ENCODE measurements at regions not wholly inside any gene's neighbourhood (a gene's known extent, or its start where the extent isn't known, plus 50 kb on each side); places are given as distances from the start of the nearest gene placed in this dataset.

- H3K4me3 ChIP-seq (ENCODE audit: control insufficient read depth in 1 of 2, extremely low read depth in 1 of 2, low read length in 1 of 2) = no peak overlapping the region
- no peak overlapping the region for H3K27ac ChIP-seq (ENCODE audit: low read length)
- POLR2A ChIA-PET = interaction anchor here in 1 of 2 donors (0.7 kb wide), 1 partner anchor 26 kb away, joined by 3 read pairs; no protein-coding TSS in a partner anchor
- peaks cover 0 to 8% of the 10 kb centered on the region in 2 experiments for H3K27me3 ChIP-seq (replicated peaks in 1 of 2; ENCODE audit: control insufficient read depth in 2 of 2, extremely low read depth in 1 of 2, insufficient read depth in 2 of 2, low read length in 1 of 2)
- peaks cover 11 to 13% of the 10 kb centered on the region in 2 donors for H3K27me3 Mint-ChIP-seq
- H3K9me3 Mint-ChIP-seq = peaks cover 0 to 5% (median 0%) of the 10 kb centered on the region in 3 donors
- no peaks in the 10 kb centered on the region for H3K4me1 ChIP-seq (ENCODE audit: control insufficient read depth in 1 of 2, extremely low read depth in 1 of 2, insufficient read depth in 2 of 2, low read length in 2 of 2)
- no peak overlapping the region for H3K27ac Mint-ChIP-seq
- H3K9me3 ChIP-seq = no peaks in the 10 kb centered on the region
- CTCF ChIA-PET = no interaction called here
- ATAC-seq (replicated peaks in 1 of 4) (no peak), DNase-seq (no peak)
- H3K36me3 Mint-ChIP-seq = no peaks in the 10 kb centered on the region
- WGBS (ENCODE audit: insufficient coverage) = 62% methylated on average over 3 of the region's 3 CpGs
- no peak overlapping the region for H3K4me3 Mint-ChIP-seq
- H3K4me1 Mint-ChIP-seq = no peaks in the 10 kb centered on the region
- no peaks in the 10 kb centered on the region for H3K36me3 ChIP-seq (ENCODE audit: control insufficient read depth in 2 of 2, extremely low read depth in 1 of 2, insufficient read depth in 1 of 2, low read length in 1 of 2)
These were observed 124.8 kb upstream of the RBBP6 start for GRCh38 chr16:24414534-24414933.

- ChIA-PET CTCF (no interaction called here), POLR2A (no interaction called here)
- H3K27ac ChIP-seq (ENCODE audit: low read length) = no peak overlapping the region
- no peak overlapping the region for H3K4me3 Mint-ChIP-seq
- no peaks in the 10 kb centered on the region for H3K9me3 ChIP-seq
- no peaks in the 10 kb centered on the region for H3K36me3 Mint-ChIP-seq
- H3K27me3 Mint-ChIP-seq = peaks cover 11 to 16% of the 10 kb centered on the region in 2 donors
- H3K36me3 ChIP-seq (ENCODE audit: control insufficient read depth in 2 of 2, extremely low read depth in 1 of 2, insufficient read depth in 1 of 2, low read length in 1 of 2) = no peaks in the 10 kb centered on the region
- no peak overlapping the region for H3K4me3 ChIP-seq (ENCODE audit: control insufficient read depth in 1 of 2, extremely low read depth in 1 of 2, low read length in 1 of 2)
- no peak for DNase-seq
- H3K4me1 ChIP-seq (ENCODE audit: control insufficient read depth in 1 of 2, extremely low read depth in 1 of 2, insufficient read depth in 2 of 2, low read length in 2 of 2) = no peaks in the 10 kb centered on the region
- no peak overlapping the region for H3K27ac Mint-ChIP-seq
- peaks cover 0 to 5% (median 0%) of the 10 kb centered on the region in 3 donors for H3K9me3 Mint-ChIP-seq
- 20% methylated on average over 1 of the region's 3 CpGs for WGBS (ENCODE audit: insufficient coverage)
- H3K27me3 ChIP-seq (replicated peaks in 1 of 2; ENCODE audit: control insufficient read depth in 2 of 2, extremely low read depth in 1 of 2, insufficient read depth in 2 of 2, low read length in 1 of 2) = peaks cover 0 to 2% of the 10 kb centered on the region in 2 experiments
- ATAC-seq (replicated peaks in 1 of 4) = no peak
- H3K4me1 Mint-ChIP-seq = no peaks in the 10 kb centered on the region
These were observed 120.6 kb upstream of the RBBP6 start for GRCh38 chr16:24418733-24419132.

DNA sequence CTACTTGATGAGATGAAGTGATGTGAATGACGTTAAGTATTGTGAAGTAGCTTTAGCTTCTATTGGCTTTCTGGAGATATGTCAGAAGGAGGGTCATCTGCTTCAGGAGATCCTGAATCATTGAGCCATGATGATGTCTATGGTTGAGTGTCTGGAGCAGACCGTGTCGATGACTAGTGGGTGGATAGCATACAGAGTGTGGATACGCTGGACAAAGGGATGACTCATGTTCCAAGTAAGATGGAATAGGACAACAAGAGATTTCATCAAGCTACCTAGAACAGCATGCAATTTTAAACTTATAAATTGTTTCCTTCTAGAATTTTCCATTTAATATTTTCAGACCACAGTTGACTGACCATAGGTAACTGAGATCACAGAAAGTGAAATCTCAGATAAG lies 116.1 kb upstream of the RBBP6 start:
- Histone ChIP-seq H3K27ac (ENCODE audit: low read length) (no peak overlapping the region), H3K27me3 (replicated peaks in 1 of 2; ENCODE audit: control insufficient read depth in 2 of 2, extremely low read depth in 1 of 2, insufficient read depth in 2 of 2, low read length in 1 of 2) (no peaks in the 10 kb centered on the region), H3K9me3 (no peaks in the 10 kb centered on the region), H3K4me1 (ENCODE audit: control insufficient read depth in 1 of 2, extremely low read depth in 1 of 2, insufficient read depth in 2 of 2, low read length in 2 of 2) (no peaks in the 10 kb centered on the region), H3K4me3 (ENCODE audit: control insufficient read depth in 1 of 2, extremely low read depth in 1 of 2, low read length in 1 of 2) (no peak overlapping the region), H3K36me3 (ENCODE audit: control insufficient read depth in 2 of 2, extremely low read depth in 1 of 2, insufficient read depth in 1 of 2, low read length in 1 of 2) (no peaks in the 10 kb centered on the region)
- WGBS (ENCODE audit: insufficient coverage) = 92% methylated on average over 2 of the region's 4 CpGs
- CTCF ChIA-PET = no interaction called here
- H3K27me3 Mint-ChIP-seq = peaks cover 12 to 15% of the 10 kb centered on the region in 2 donors
- ATAC-seq (replicated peaks in 1 of 4) (no peak), DNase-seq (no peak)
- no peaks in the 10 kb centered on the region for H3K4me1 Mint-ChIP-seq
- H3K9me3 Mint-ChIP-seq = peaks cover 0 to 11% (median 0%) of the 10 kb centered on the region in 3 donors
- no peak overlapping the region for H3K4me3 Mint-ChIP-seq
- POLR2A ChIA-PET = no interaction called here
- no peak overlapping the region for H3K27ac Mint-ChIP-seq
- no peaks in the 10 kb centered on the region for H3K36me3 Mint-ChIP-seq

DNA sequence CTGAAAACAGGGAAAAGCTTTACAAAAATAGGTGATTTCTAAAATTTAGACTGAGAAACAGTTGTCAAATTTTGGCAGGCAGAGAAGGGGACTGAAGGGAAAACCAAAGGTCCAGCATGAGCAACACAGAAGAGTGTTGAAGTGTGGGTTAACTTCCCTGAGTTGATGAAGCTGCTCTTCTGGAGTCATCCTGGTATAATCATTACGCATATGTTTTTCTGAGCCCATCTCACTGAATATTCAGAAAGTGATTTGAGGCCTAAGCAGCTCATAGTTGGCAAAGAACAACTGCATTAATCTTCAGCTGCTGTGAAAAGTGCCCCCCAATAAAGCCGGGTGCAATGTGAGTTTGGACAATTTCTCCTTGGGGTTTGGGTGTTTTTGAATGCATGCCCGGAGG lies 115.0 kb upstream of the RBBP6 start:
- ATAC-seq (replicated peaks in 1 of 4) (no peak), DNase-seq (no peak)
- no peak overlapping the region for H3K27ac Mint-ChIP-seq
- POLR2A ChIA-PET = no interaction called here
- no peaks in the 10 kb centered on the region for H3K36me3 ChIP-seq (ENCODE audit: control insufficient read depth in 2 of 2, extremely low read depth in 1 of 2, insufficient read depth in 1 of 2, low read length in 1 of 2)
- no peaks in the 10 kb centered on the region for H3K9me3 ChIP-seq
- H3K36me3 Mint-ChIP-seq = no peaks in the 10 kb centered on the region
- H3K4me1 ChIP-seq (ENCODE audit: control insufficient read depth in 1 of 2, extremely low read depth in 1 of 2, insufficient read depth in 2 of 2, low read length in 2 of 2) = no peaks in the 10 kb centered on the region
- H3K4me3 Mint-ChIP-seq = no peak overlapping the region
- no peak overlapping the region for H3K27ac ChIP-seq (ENCODE audit: low read length)
- no peak overlapping the region for H3K4me3 ChIP-seq (ENCODE audit: control insufficient read depth in 1 of 2, extremely low read depth in 1 of 2, low read length in 1 of 2)
- CTCF ChIA-PET = no interaction called here
- H3K27me3 Mint-ChIP-seq = peaks cover 6 to 9% of the 10 kb centered on the region in 2 donors
- peaks cover 0 to 11% (median 0%) of the 10 kb centered on the region in 3 donors for H3K9me3 Mint-ChIP-seq
- H3K27me3 ChIP-seq (replicated peaks in 1 of 2; ENCODE audit: control insufficient read depth in 2 of 2, extremely low read depth in 1 of 2, insufficient read depth in 2 of 2, low read length in 1 of 2) = peaks cover 0 to 6% of the 10 kb centered on the region in 2 experiments
- no CpG with 5 or more reads among the region's 3 CpGs for WGBS (ENCODE audit: insufficient coverage)
- no peaks in the 10 kb centered on the region for H3K4me1 Mint-ChIP-seq

DNA sequence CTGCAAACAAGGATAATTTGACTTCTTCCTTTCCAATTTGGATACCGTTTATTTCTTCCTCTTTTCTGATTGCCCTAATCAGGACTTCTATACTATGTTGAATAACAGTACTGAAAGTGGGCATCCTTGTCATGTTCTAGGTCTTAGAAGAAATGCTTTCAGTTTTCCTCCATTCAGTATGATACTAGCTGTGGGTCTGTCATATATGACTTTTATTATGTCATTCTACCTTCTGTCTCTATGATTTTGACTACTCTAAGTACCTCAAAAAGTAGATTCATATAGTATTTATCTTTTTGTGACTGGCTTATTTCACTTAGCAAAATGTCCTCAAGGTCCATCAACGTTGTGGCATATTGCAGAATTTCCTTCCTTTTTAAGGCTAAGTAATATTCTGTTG lies 111.5 kb upstream of the RBBP6 start:
- H3K27ac Mint-ChIP-seq = no peak overlapping the region
- H3K4me1 Mint-ChIP-seq = no peaks in the 10 kb centered on the region
- peaks cover 18 to 20% of the 10 kb centered on the region in 2 donors for H3K27me3 Mint-ChIP-seq
- H3K27ac ChIP-seq (ENCODE audit: low read length) = no peak overlapping the region
- H3K36me3 Mint-ChIP-seq = no peaks in the 10 kb centered on the region
- no peaks in the 10 kb centered on the region for H3K36me3 ChIP-seq (ENCODE audit: control insufficient read depth in 2 of 2, extremely low read depth in 1 of 2, insufficient read depth in 1 of 2, low read length in 1 of 2)
- no peak overlapping the region for H3K4me3 Mint-ChIP-seq
- no peak overlapping the region for H3K4me3 ChIP-seq (ENCODE audit: control insufficient read depth in 1 of 2, extremely low read depth in 1 of 2, low read length in 1 of 2)
- WGBS (ENCODE audit: insufficient coverage) = no CpG with 5 or more reads among the region's 2 CpGs
- ChIA-PET CTCF (no interaction called here), POLR2A (no interaction called here)
- ATAC-seq (replicated peaks in 1 of 4) (no peak), DNase-seq (no peak)
- peaks cover 0 to 11% (median 0%) of the 10 kb centered on the region in 3 donors for H3K9me3 Mint-ChIP-seq
- H3K9me3 ChIP-seq = no peaks in the 10 kb centered on the region
- H3K27me3 ChIP-seq (replicated peaks in 1 of 2; ENCODE audit: control insufficient read depth in 2 of 2, extremely low read depth in 1 of 2, insufficient read depth in 2 of 2, low read length in 1 of 2) = peaks cover 0 to 18% of the 10 kb centered on the region in 2 experiments
- H3K4me1 ChIP-seq (ENCODE audit: control insufficient read depth in 1 of 2, extremely low read depth in 1 of 2, insufficient read depth in 2 of 2, low read length in 2 of 2) = no peaks in the 10 kb centered on the region

- CTCF ChIA-PET = no interaction called here
- peaks cover 24 to 29% of the 10 kb centered on the region in 2 donors for H3K27me3 Mint-ChIP-seq
These were observed 110.6 kb upstream of the RBBP6 start for GRCh38 chr16:24428756-24429155.

More at GRCh38 chr16:24428756-24429155, 110.6 kb upstream of the RBBP6 start:
- no peaks in the 10 kb centered on the region for H3K36me3 Mint-ChIP-seq
- Histone ChIP-seq H3K36me3 (ENCODE audit: control insufficient read depth in 2 of 2, extremely low read depth in 1 of 2, insufficient read depth in 1 of 2, low read length in 1 of 2) (no peaks in the 10 kb centered on the region), H3K9me3 (no peaks in the 10 kb centered on the region), H3K27ac (ENCODE audit: low read length) (no peak overlapping the region), H3K4me1 (ENCODE audit: control insufficient read depth in 1 of 2, extremely low read depth in 1 of 2, insufficient read depth in 2 of 2, low read length in 2 of 2) (no peaks in the 10 kb centered on the region), H3K27me3 (replicated peaks in 1 of 2; ENCODE audit: control insufficient read depth in 2 of 2, extremely low read depth in 1 of 2, insufficient read depth in 2 of 2, low read length in 1 of 2) (peaks cover 0 to 21% of the 10 kb centered on the region in 2 experiments), H3K4me3 (ENCODE audit: control insufficient read depth in 1 of 2, extremely low read depth in 1 of 2, low read length in 1 of 2) (no peak overlapping the region)
- ATAC-seq (replicated peaks in 1 of 4) (no peak), DNase-seq (no peak)
- H3K4me1 Mint-ChIP-seq = no peaks in the 10 kb centered on the region
- H3K4me3 Mint-ChIP-seq = no peak overlapping the region
- no peak overlapping the region for H3K27ac Mint-ChIP-seq
- WGBS (ENCODE audit: insufficient coverage) = no CpG with 5 or more reads among the region's 2 CpGs
- POLR2A ChIA-PET = no interaction called here
- peaks cover 0 to 11% (median 0%) of the 10 kb centered on the region in 3 donors for H3K9me3 Mint-ChIP-seq

Data from T-cell (primary cell).